Ovary (tissue), 7 donors: ENCODE measurements at regions not wholly inside any gene's neighbourhood (a gene's known extent, or its start where the extent isn't known, plus 50 kb on each side); places are given as distances from the start of the nearest gene placed in this dataset.

ENCODE experiments used
- DNase-seq, 5 donors: peaks; one replicate each; pipeline ENCODE4 v3.0.0-alpha.2; 2019 to 2020
- H3K27ac ChIP-seq, 2 donors: fragments of 200-600 bp; one replicate each; pipeline versions ENCODE4 v1.5.1 to v1.8.0; 2019 to 2022
- H3K27me3 ChIP-seq: fragments of 200-600 bp; one replicate; pipeline ENCODE4 v1.8.0; 2022
- H3K36me3 ChIP-seq: fragments of 200-600 bp; sonication (generic); one replicate; pipeline ENCODE4 v1.5.1; 2019
- H3K4me1 ChIP-seq: one replicate; pipeline ENCODE4 v1.8.1; 2013; ENCODE audit warnings: mild to moderate bottlenecking, moderate library complexity; ENCODE audit not compliant: insufficient read depth
- H3K4me3 ChIP-seq: fragments of 200-600 bp; sonication (generic); one replicate; pipeline ENCODE4 v1.5.1; 2017
- H3K9me3 ChIP-seq, 2 donors: fragments of 200-600 bp in 1 of 2; sonication (generic) in 1 of 2; one replicate each; pipeline versions ENCODE4 v1.5.1 to v1.8.1; 2013 to 2019; ENCODE audit warnings: mild to moderate bottlenecking in 1 of 2, moderate library complexity in 1 of 2
- CTCF ChIP-seq, 3 donors: fragments of 450-650 bp in 2 of 3; fragments of 200-600 bp in 1 of 3; IDR thresholded peaks; one replicate each; pipeline versions ENCODE4 v1.5.1 to v1.8.0; 2016 to 2022; ENCODE audit warnings: antibody characterized with exemption in 3 of 3, mild to moderate bottlenecking in 1 of 3
- EP300 ChIP-seq: sonication (generic); formaldehyde crosslinking; IDR thresholded peaks from one replicate; pipeline ENCODE4 v1.6.1; 2017; ENCODE audit warnings: antibody characterized with exemption
- POLR2A ChIP-seq: fragments of 450-650 bp; IDR thresholded peaks from one replicate; pipeline ENCODE4 v1.6.1; 2017; ENCODE audit warnings: antibody characterized with exemption, mild to moderate bottlenecking, moderate library complexity
- WGBS, 3 donors: extraction: QIAGEN DNeasy Blood & Tissue Kit in 1 of 3; methylation state at CpG; one replicate each; pipeline versions ENCODE4 v1.1.5 to v1.1.7; 2013 to 2017; 5-methylcytosine and 5-hydroxymethylcytosine counted together
- intact Hi-C, 4 donors: fragments of 100-400 bp; cut with DNase I; formaldehyde crosslinking; loops; one replicate each; pipeline versions ENCODE4 v1.11.0 to v1.15.1; 2022 to 2023
- donor health status: DM: no; HTN: no; CAD: no; lungs with moderate emphysema.
- donor health status: DM: no; HTN: no; CAD: no.
- donor health status: Bipolar disorder and iron deficiency.
- donor health status: DM: no; HTN: no; CAD: no.
- donor health status: DM: yes; HTN: yes; CAD: no.

- intact Hi-C loops: no loop called here
- TF ChIP-seq CTCF (IDR thresholded peaks at IDR 0.05): no peak
- TF ChIP-seq POLR2A: no peak
- no peak for TF ChIP-seq EP300
Observed at GRCh38 chr6:134419716-134420115, 101.8 kb upstream of the SGK1 start.

GRCh38 chr6:134416418-134417154 is 98.7 kb upstream of the SGK1 start:
- TF ChIP-seq POLR2A (no peak), CTCF (IDR thresholded peaks at IDR 0.05) (no peak), EP300 (no peak)
- H3K9me3 ChIP-seq: no peaks in the 10 kb centered on the region

More at GRCh38 chr6:134419716-134420115, 101.8 kb upstream of the SGK1 start:
- DNase-seq: no peak
- Histone ChIP-seq H3K4me1 (peaks cover 4% of the 10 kb centered on the region), H3K27me3 (no peaks in the 10 kb centered on the region), H3K27ac (no peak overlapping the region), H3K4me3 (no peak overlapping the region), H3K9me3 (no peaks in the 10 kb centered on the region), H3K36me3 (no peaks in the 10 kb centered on the region)
- 91 to 93% (median 92%) methylated on average over 7 of the region's 7 CpGs for WGBS, 3 donors

GRCh38 chr6:134415656-134416055 is 97.7 kb upstream of the SGK1 start:
- Histone ChIP-seq H3K9me3 (no peaks in the 10 kb centered on the region), H3K4me3 (no peak overlapping the region), H3K36me3 (no peaks in the 10 kb centered on the region), H3K4me1 (no peaks in the 10 kb centered on the region), H3K27ac (no peak overlapping the region), H3K27me3 (no peaks in the 10 kb centered on the region)
- WGBS, 3 donors: 84 to 90% (median 89%) methylated on average over 4 of the region's 4 CpGs
- TF ChIP-seq POLR2A: no peak
- no peak for TF ChIP-seq CTCF (IDR thresholded peaks at IDR 0.05)
- TF ChIP-seq EP300: no peak
- DNase-seq: no peak
- intact Hi-C loops: no loop called here

More at GRCh38 chr6:134416418-134417154, 98.7 kb upstream of the SGK1 start:
- Histone ChIP-seq H3K27me3 (no peaks in the 10 kb centered on the region), H3K4me1 (no peaks in the 10 kb centered on the region), H3K36me3 (no peaks in the 10 kb centered on the region), H3K27ac (no peak overlapping the region), H3K4me3 (no peak overlapping the region)
- no peak for DNase-seq
- intact Hi-C loops: no loop called here
- WGBS, 3 donors: 79 to 84% (median 82%) methylated on average over 10 of the region's 10 CpGs

GRCh38 chr6:134415194-134415593 is 97.3 kb upstream of the SGK1 start:
- Histone ChIP-seq H3K27ac (no peak overlapping the region), H3K9me3 (no peaks in the 10 kb centered on the region), H3K27me3 (no peaks in the 10 kb centered on the region), H3K36me3 (no peaks in the 10 kb centered on the region), H3K4me3 (no peak overlapping the region), H3K4me1 (peaks cover under 1% of the 10 kb centered on the region)
- intact Hi-C loops: no loop called here
- TF ChIP-seq EP300 (no peak), POLR2A (no peak), CTCF (IDR thresholded peaks at IDR 0.05) (no peak)
- WGBS, 3 donors: 71 to 77% (median 75%) methylated on average over 4 of the region's 4 CpGs
- no peak for DNase-seq
